GM12878 (cell line): ENCODE measurements at regions not wholly inside any gene's neighbourhood (a gene's known extent, or its start where the extent isn't known, plus 50 kb on each side); places are given as distances from the start of the nearest gene placed in this dataset.
A peak's percentile ranks its signal among the peaks of the same experiment; 100 is the strongest.

Experiments used
- BCL11A ChIP-seq: IDR thresholded peaks from 2 replicates; pipeline ENCODE4 v1.6.1; 2011; ENCODE audit warnings: low read depth, low read length
- CREB1 ChIP-seq: IDR thresholded peaks from 2 replicates; pipeline ENCODE4 v1.6.1; 2012; ENCODE audit warnings: low read depth, mild to moderate bottlenecking, inconsistent platforms
- FOS ChIP-seq: IDR thresholded peaks from 3 replicates; pipeline ENCODE4 v1.6.1; 2011; ENCODE audit warnings: borderline replicate concordance; ENCODE audit not compliant: insufficient read length; ENCODE audit errors: extremely low read depth
- GABPA ChIP-seq: IDR thresholded peaks from 2 replicates; pipeline ENCODE4 v1.6.1; 2014; ENCODE audit warnings: antibody characterized with exemption, low read depth, mild to moderate bottlenecking, inconsistent platforms
- PAX8 ChIP-seq: fragments of 450-650 bp; IDR thresholded peaks from 2 replicates; pipeline ENCODE4 v1.6.1; 2017; ENCODE audit warnings: mild to moderate bottlenecking, moderate library complexity
- RAD21 ChIP-seq: IDR thresholded peaks from 2 replicates; pipeline ENCODE4 v1.6.1; 2011; ENCODE audit warnings: mild to moderate bottlenecking, low read depth, low read length, moderate library complexity; ENCODE audit not compliant: insufficient read depth
- SREBF1 ChIP-seq: IDR thresholded peaks from 2 replicates; pipeline ENCODE4 v1.6.1; 2012; ENCODE audit warnings: mild to moderate bottlenecking, low read length
- STAT3 ChIP-seq: IDR thresholded peaks from 2 replicates; pipeline ENCODE4 v1.6.1; 2011; ENCODE audit warnings: low read depth, low read length, improper control_type of control experiment
- TCF12 ChIP-seq: IDR thresholded peaks from 2 replicates; pipeline ENCODE4 v1.6.1; 2011; ENCODE audit warnings: low read depth, mild to moderate bottlenecking, low read length
- YBX1 ChIP-seq: fragments of 450-650 bp; IDR thresholded peaks from 2 replicates; pipeline ENCODE4 v1.6.1; 2016; ENCODE audit warnings: antibody characterized with exemption
- TF ChIP-seq, protein P1 (sequence below): fragments of 450-650 bp; IDR thresholded peaks from 2 replicates; pipeline ENCODE4 v1.6.1; 2017; ENCODE audit warnings: mild to moderate bottlenecking
- TF ChIP-seq, protein P2 (sequence below): IDR thresholded peaks from 2 replicates; pipeline ENCODE4 v1.6.1; 2012; ENCODE audit warnings: low read length, inconsistent platforms
- TF ChIP-seq, protein P3 (sequence below), 3 experiments: IDR thresholded peaks in 2 of 3; conservative IDR thresholded peaks in 1 of 3; 2 replicates each; pipeline ENCODE4 v1.5.1; 2011; ENCODE audit warnings: low read depth in 3 of 3, low read length in 3 of 3, mild to moderate bottlenecking in 3 of 3, control low read depth in 2 of 3, moderate library complexity in 2 of 3, inconsistent platforms in 1 of 3, mixed read lengths in 1 of 3; ENCODE audit not compliant: control insufficient read depth in 2 of 3, insufficient read depth in 1 of 3; ENCODE audit errors: extremely low read depth in 1 of 3

DNA sequence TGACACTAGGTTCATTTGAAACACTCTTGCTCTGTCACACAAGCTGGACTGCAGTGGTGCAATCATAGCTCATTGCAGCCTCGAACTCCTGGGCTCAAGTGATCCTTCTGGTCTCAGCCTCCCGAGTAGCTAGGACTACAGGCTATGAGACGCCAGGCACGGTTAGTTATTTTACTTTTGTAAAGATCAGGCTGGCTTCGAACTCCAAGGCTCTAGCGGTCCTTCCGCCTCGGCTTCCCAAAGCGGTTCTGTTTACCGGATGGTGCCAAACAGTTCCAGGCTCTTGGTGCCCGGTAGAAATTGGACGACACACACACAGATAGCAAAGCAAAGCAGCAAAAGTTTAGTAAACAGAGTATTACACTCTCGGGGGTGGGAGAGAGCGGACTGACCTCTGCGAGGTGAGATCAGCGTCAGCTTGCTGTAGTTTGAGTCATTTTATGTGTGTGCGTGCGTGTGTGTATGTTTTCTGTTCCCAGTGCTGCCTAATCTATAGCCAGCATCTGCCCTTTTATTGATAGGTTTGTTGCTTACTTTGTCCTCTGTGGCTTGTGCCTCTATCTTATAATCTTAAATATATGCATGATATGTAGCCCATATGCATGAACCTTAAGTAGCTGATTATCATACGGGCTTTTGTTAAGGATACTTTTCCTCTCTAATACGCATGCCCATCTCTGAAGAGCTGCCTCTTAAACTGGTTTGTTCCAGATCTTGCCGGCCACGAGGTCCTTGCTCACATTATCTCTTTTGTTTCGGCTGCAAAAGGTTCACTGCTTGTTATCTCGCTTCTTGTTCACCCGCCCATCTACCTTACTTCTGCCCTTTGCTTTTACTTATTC, 75.2 kb downstream of the OR2B2 start (continued):
- TF ChIP-seq, protein P1, sequence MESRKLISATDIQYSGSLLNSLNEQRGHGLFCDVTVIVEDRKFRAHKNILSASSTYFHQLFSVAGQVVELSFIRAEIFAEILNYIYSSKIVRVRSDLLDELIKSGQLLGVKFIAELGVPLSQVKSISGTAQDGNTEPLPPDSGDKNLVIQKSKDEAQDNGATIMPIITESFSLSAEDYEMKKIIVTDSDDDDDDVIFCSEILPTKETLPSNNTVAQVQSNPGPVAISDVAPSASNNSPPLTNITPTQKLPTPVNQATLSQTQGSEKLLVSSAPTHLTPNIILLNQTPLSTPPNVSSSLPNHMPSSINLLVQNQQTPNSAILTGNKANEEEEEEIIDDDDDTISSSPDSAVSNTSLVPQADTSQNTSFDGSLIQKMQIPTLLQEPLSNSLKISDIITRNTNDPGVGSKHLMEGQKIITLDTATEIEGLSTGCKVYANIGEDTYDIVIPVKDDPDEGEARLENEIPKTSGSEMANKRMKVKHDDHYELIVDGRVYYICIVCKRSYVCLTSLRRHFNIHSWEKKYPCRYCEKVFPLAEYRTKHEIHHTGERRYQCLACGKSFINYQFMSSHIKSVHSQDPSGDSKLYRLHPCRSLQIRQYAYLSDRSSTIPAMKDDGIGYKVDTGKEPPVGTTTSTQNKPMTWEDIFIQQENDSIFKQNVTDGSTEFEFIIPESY, result no peak
- TF ChIP-seq TCF12 (peak; percentile 23; the same call in 1 of the 2 replicates), STAT3 (no peak), GABPA (0 out of 2 replicates have a peak, but pooled peaks have one; percentile 58), PAX8 (peak; percentile 75; the same call in 1 of the 2 replicates), BCL11A (0 out of 2 replicates have a peak, but pooled peaks have one; percentile 24), RAD21 (no peak), SREBF1 (no peak), CREB1 (peak; percentile 64), FOS (no peak), YBX1 (no peak)
- TF ChIP-seq, protein P2, sequence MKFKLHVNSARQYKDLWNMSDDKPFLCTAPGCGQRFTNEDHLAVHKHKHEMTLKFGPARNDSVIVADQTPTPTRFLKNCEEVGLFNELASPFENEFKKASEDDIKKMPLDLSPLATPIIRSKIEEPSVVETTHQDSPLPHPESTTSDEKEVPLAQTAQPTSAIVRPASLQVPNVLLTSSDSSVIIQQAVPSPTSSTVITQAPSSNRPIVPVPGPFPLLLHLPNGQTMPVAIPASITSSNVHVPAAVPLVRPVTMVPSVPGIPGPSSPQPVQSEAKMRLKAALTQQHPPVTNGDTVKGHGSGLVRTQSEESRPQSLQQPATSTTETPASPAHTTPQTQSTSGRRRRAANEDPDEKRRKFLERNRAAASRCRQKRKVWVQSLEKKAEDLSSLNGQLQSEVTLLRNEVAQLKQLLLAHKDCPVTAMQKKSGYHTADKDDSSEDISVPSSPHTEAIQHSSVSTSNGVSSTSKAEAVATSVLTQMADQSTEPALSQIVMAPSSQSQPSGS, result no peak; the same call in 1 of the 2 replicates
- TF ChIP-seq, protein P3, sequence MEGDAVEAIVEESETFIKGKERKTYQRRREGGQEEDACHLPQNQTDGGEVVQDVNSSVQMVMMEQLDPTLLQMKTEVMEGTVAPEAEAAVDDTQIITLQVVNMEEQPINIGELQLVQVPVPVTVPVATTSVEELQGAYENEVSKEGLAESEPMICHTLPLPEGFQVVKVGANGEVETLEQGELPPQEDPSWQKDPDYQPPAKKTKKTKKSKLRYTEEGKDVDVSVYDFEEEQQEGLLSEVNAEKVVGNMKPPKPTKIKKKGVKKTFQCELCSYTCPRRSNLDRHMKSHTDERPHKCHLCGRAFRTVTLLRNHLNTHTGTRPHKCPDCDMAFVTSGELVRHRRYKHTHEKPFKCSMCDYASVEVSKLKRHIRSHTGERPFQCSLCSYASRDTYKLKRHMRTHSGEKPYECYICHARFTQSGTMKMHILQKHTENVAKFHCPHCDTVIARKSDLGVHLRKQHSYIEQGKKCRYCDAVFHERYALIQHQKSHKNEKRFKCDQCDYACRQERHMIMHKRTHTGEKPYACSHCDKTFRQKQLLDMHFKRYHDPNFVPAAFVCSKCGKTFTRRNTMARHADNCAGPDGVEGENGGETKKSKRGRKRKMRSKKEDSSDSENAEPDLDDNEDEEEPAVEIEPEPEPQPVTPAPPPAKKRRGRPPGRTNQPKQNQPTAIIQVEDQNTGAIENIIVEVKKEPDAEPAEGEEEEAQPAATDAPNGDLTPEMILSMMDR (IDR thresholded peaks at IDR 0.05 in 2 of 3, conservative IDR thresholded peaks at IDR 0.05 in 1 of 3; ENCODE audit: control insufficient read depth in 2 of 3, extremely low read depth in 1 of 3, insufficient read depth in 1 of 3, low read depth in 3 of 3, low read length in 3 of 3), result no peak
